HG03095 (cell line): ENCODE measurements at regions not wholly inside any gene's neighbourhood (a gene's known extent, or its start where the extent isn't known, plus 50 kb on each side); places are given as distances from the start of the nearest gene placed in this dataset.

Source experiments
- ATAC-seq: cut with Tn5 transposase; IDR thresholded peaks from one replicate; pipeline ENCODE4 v1.9.1; 2021; ENCODE audit warnings: moderate library complexity; ENCODE audit not compliant: unreplicated experiment

- ATAC-seq = peak; percentile 75
These were observed 74.2 kb upstream of the RFC3 start for GRCh38 chr13:33743438-33744368.

- ATAC-seq = no peak
These were observed 73.2 kb upstream of the RFC3 start for GRCh38 chr13:33744589-33745369.

GRCh38 chr13:33745370-33746324 lies 72.3 kb upstream of the RFC3 start:
- ATAC-seq = no peak

- no peak for ATAC-seq
These were observed 71.1 kb upstream of the RFC3 start for GRCh38 chr13:33746867-33747266.

GRCh38 chr13:33751151-33751550 lies 66.8 kb upstream of the RFC3 start:
- no peak for ATAC-seq

- ATAC-seq = no peak
These were observed 65.9 kb upstream of the RFC3 start for GRCh38 chr13:33752094-33752493.

GRCh38 chr13:33752597-33752996 lies 65.4 kb upstream of the RFC3 start:
- ATAC-seq = no peak

- no peak for ATAC-seq
These were observed 61.0 kb upstream of the RFC3 start for GRCh38 chr13:33756929-33757328.

- ATAC-seq = peak; percentile 65
These were observed 60.2 kb upstream of the RFC3 start for GRCh38 chr13:33757713-33758112.

GRCh38 chr13:33758113-33758512 lies 59.8 kb upstream of the RFC3 start:
- peak; percentile 60 for ATAC-seq

GRCh38 chr13:33761740-33762139 lies 56.2 kb upstream of the RFC3 start:
- ATAC-seq = no peak

GRCh38 chr13:33763021-33763420 lies 54.9 kb upstream of the RFC3 start:
- no peak for ATAC-seq

GRCh38 chr13:33764716-33765115 lies 53.2 kb upstream of the RFC3 start:
- no peak for ATAC-seq

GRCh38 chr13:33766329-33767123 lies 51.4 kb upstream of the RFC3 start:
- no peak for ATAC-seq

GRCh38 chr13:33767140-33767539 lies 50.8 kb upstream of the RFC3 start:
- ATAC-seq = no peak
